ENCODE measurements at regions not wholly inside any gene's neighbourhood (a gene's known extent, or its start where the extent isn't known, plus 50 kb on each side); places are given as distances from the start of the nearest gene placed in this dataset.

- Histone ChIP-seq H3K4me3 (ENCODE audit: low read depth in 1 of 5, low read length in 5 of 5) (no peak overlapping the region), H3K27ac (ENCODE audit: low read depth, low read length) (no peak overlapping the region), H3K36me3 (ENCODE audit: control insufficient read depth in 5 of 5, insufficient read depth in 5 of 5, low read length in 5 of 5) (no peaks in the 10 kb centered on the region), H3K27me3 (ENCODE audit: control insufficient read depth in 5 of 5, insufficient read depth in 4 of 5, low read length in 5 of 5) (no peaks in the 10 kb centered on the region), H3K4me1 (ENCODE audit: control insufficient read depth in 5 of 5, insufficient read depth in 5 of 5, low read length in 5 of 5) (no peaks in the 10 kb centered on the region), H3K9ac (ENCODE audit: low read length in 5 of 5) (no peak overlapping the region), H3K9me3 (ENCODE audit: control insufficient read depth in 5 of 5, low read length in 5 of 5) (no peaks in the 10 kb centered on the region)
These were observed 413.8 kb upstream of the CD180 start for GRCh38 chr5:67610186-67610912.

- Histone ChIP-seq H3K9ac (ENCODE audit: low read length in 5 of 5) (no peak overlapping the region), H3K27ac (ENCODE audit: low read depth, low read length) (no peak overlapping the region), H3K9me3 (ENCODE audit: control insufficient read depth in 5 of 5, low read length in 5 of 5) (peaks cover 0 to 3% (median 0%) of the 10 kb centered on the region in 5 donors), H3K4me3 (ENCODE audit: low read depth in 1 of 5, low read length in 5 of 5) (no peak overlapping the region), H3K36me3 (ENCODE audit: control insufficient read depth in 5 of 5, insufficient read depth in 5 of 5, low read length in 5 of 5) (no peaks in the 10 kb centered on the region), H3K4me1 (ENCODE audit: control insufficient read depth in 5 of 5, insufficient read depth in 5 of 5, low read length in 5 of 5) (no peaks in the 10 kb centered on the region), H3K27me3 (ENCODE audit: control insufficient read depth in 5 of 5, insufficient read depth in 4 of 5, low read length in 5 of 5) (no peaks in the 10 kb centered on the region)
These were observed 411.4 kb upstream of the CD180 start for GRCh38 chr5:67607958-67608357.

- H3K27me3 ChIP-seq (ENCODE audit: control insufficient read depth in 5 of 5, insufficient read depth in 4 of 5, low read length in 5 of 5), result no peaks in the 10 kb centered on the region
- no peak overlapping the region for H3K4me3 ChIP-seq (ENCODE audit: low read depth in 1 of 5, low read length in 5 of 5)
- H3K27ac ChIP-seq (ENCODE audit: low read depth, low read length), result no peak overlapping the region
- H3K36me3 ChIP-seq (ENCODE audit: control insufficient read depth in 5 of 5, insufficient read depth in 5 of 5, low read length in 5 of 5), result no peaks in the 10 kb centered on the region
- H3K9ac ChIP-seq (ENCODE audit: low read length in 5 of 5), result no peak overlapping the region
- H3K9me3 ChIP-seq (ENCODE audit: control insufficient read depth in 5 of 5, low read length in 5 of 5), result peaks cover 0 to 3% (median 0%) of the 10 kb centered on the region in 5 donors
- H3K4me1 ChIP-seq (ENCODE audit: control insufficient read depth in 5 of 5, insufficient read depth in 5 of 5, low read length in 5 of 5), result no peaks in the 10 kb centered on the region
These were observed 410.0 kb upstream of the CD180 start for GRCh38 chr5:67606586-67606947.

GRCh38 chr5:67605730-67606585 lies 409.4 kb upstream of the CD180 start:
- no peaks in the 10 kb centered on the region for H3K27me3 ChIP-seq (ENCODE audit: control insufficient read depth in 5 of 5, insufficient read depth in 4 of 5, low read length in 5 of 5)
- peaks cover 0 to 3% (median 0%) of the 10 kb centered on the region in 5 donors for H3K9me3 ChIP-seq (ENCODE audit: control insufficient read depth in 5 of 5, low read length in 5 of 5)
- no peak overlapping the region for H3K9ac ChIP-seq (ENCODE audit: low read length in 5 of 5)
- no peaks in the 10 kb centered on the region for H3K4me1 ChIP-seq (ENCODE audit: control insufficient read depth in 5 of 5, insufficient read depth in 5 of 5, low read length in 5 of 5)
- no peak overlapping the region for H3K27ac ChIP-seq (ENCODE audit: low read depth, low read length)
- H3K36me3 ChIP-seq (ENCODE audit: control insufficient read depth in 5 of 5, insufficient read depth in 5 of 5, low read length in 5 of 5), result no peaks in the 10 kb centered on the region
- H3K4me3 ChIP-seq (ENCODE audit: low read depth in 1 of 5, low read length in 5 of 5), result no peak overlapping the region

- Histone ChIP-seq H3K9me3 (ENCODE audit: control insufficient read depth in 5 of 5, low read length in 5 of 5) (no peaks in the 10 kb centered on the region), H3K27ac (ENCODE audit: low read depth, low read length) (no peak overlapping the region), H3K36me3 (ENCODE audit: control insufficient read depth in 5 of 5, insufficient read depth in 5 of 5, low read length in 5 of 5) (no peaks in the 10 kb centered on the region), H3K9ac (ENCODE audit: low read length in 5 of 5) (no peak overlapping the region), H3K4me3 (ENCODE audit: low read depth in 1 of 5, low read length in 5 of 5) (no peak overlapping the region), H3K4me1 (ENCODE audit: control insufficient read depth in 5 of 5, insufficient read depth in 5 of 5, low read length in 5 of 5) (peaks cover 0 to 11% (median 8%) of the 10 kb centered on the region in 5 donors), H3K27me3 (ENCODE audit: control insufficient read depth in 5 of 5, insufficient read depth in 4 of 5, low read length in 5 of 5) (no peaks in the 10 kb centered on the region)
These were observed 394.9 kb upstream of the CD180 start for GRCh38 chr5:67591491-67591890.

- H3K4me3 ChIP-seq (ENCODE audit: low read depth in 1 of 5, low read length in 5 of 5), result no peak overlapping the region
- no peaks in the 10 kb centered on the region for H3K27me3 ChIP-seq (ENCODE audit: control insufficient read depth in 5 of 5, insufficient read depth in 4 of 5, low read length in 5 of 5)
- no peaks in the 10 kb centered on the region for H3K36me3 ChIP-seq (ENCODE audit: control insufficient read depth in 5 of 5, insufficient read depth in 5 of 5, low read length in 5 of 5)
- no peak overlapping the region for H3K27ac ChIP-seq (ENCODE audit: low read depth, low read length)
- peaks cover 0 to 11% (median 8%) of the 10 kb centered on the region in 5 donors for H3K4me1 ChIP-seq (ENCODE audit: control insufficient read depth in 5 of 5, insufficient read depth in 5 of 5, low read length in 5 of 5)
- H3K9ac ChIP-seq (ENCODE audit: low read length in 5 of 5), result no peak overlapping the region
- peaks cover 0 to 2% (median 0%) of the 10 kb centered on the region in 5 donors for H3K9me3 ChIP-seq (ENCODE audit: control insufficient read depth in 5 of 5, low read length in 5 of 5)
These were observed 391.8 kb upstream of the CD180 start for GRCh38 chr5:67588389-67588788.

- peaks cover 0 to 2% (median 0%) of the 10 kb centered on the region in 5 donors for H3K9me3 ChIP-seq (ENCODE audit: control insufficient read depth in 5 of 5, low read length in 5 of 5)
- H3K27ac ChIP-seq (ENCODE audit: low read depth, low read length), result no peak overlapping the region
- H3K9ac ChIP-seq (ENCODE audit: low read length in 5 of 5), result no peak overlapping the region
- H3K36me3 ChIP-seq (ENCODE audit: control insufficient read depth in 5 of 5, insufficient read depth in 5 of 5, low read length in 5 of 5), result no peaks in the 10 kb centered on the region
- H3K27me3 ChIP-seq (ENCODE audit: control insufficient read depth in 5 of 5, insufficient read depth in 4 of 5, low read length in 5 of 5), result no peaks in the 10 kb centered on the region
- no peak overlapping the region for H3K4me3 ChIP-seq (ENCODE audit: low read depth in 1 of 5, low read length in 5 of 5)
- no peaks in the 10 kb centered on the region for H3K4me1 ChIP-seq (ENCODE audit: control insufficient read depth in 5 of 5, insufficient read depth in 5 of 5, low read length in 5 of 5)
These were observed 384.6 kb upstream of the CD180 start for GRCh38 chr5:67581203-67581602.

- Histone ChIP-seq H3K27ac (ENCODE audit: low read depth, low read length) (no peak overlapping the region), H3K9ac (ENCODE audit: low read length in 5 of 5) (no peak overlapping the region), H3K9me3 (ENCODE audit: control insufficient read depth in 5 of 5, low read length in 5 of 5) (peaks cover 0 to 9% (median 5%) of the 10 kb centered on the region in 5 donors), H3K4me1 (ENCODE audit: control insufficient read depth in 5 of 5, insufficient read depth in 5 of 5, low read length in 5 of 5) (no peaks in the 10 kb centered on the region), H3K4me3 (ENCODE audit: low read depth in 1 of 5, low read length in 5 of 5) (no peak overlapping the region), H3K36me3 (ENCODE audit: control insufficient read depth in 5 of 5, insufficient read depth in 5 of 5, low read length in 5 of 5) (no peaks in the 10 kb centered on the region), H3K27me3 (ENCODE audit: control insufficient read depth in 5 of 5, insufficient read depth in 4 of 5, low read length in 5 of 5) (no peaks in the 10 kb centered on the region)
These were observed 381.4 kb upstream of the CD180 start for GRCh38 chr5:67578011-67578410.

GRCh38 chr5:67577424-67577823 lies 380.8 kb upstream of the CD180 start:
- Histone ChIP-seq H3K4me1 (ENCODE audit: control insufficient read depth in 5 of 5, insufficient read depth in 5 of 5, low read length in 5 of 5) (no peaks in the 10 kb centered on the region), H3K27me3 (ENCODE audit: control insufficient read depth in 5 of 5, insufficient read depth in 4 of 5, low read length in 5 of 5) (no peaks in the 10 kb centered on the region), H3K9ac (ENCODE audit: low read length in 5 of 5) (no peak overlapping the region), H3K27ac (ENCODE audit: low read depth, low read length) (no peak overlapping the region), H3K9me3 (ENCODE audit: control insufficient read depth in 5 of 5, low read length in 5 of 5) (peaks cover 0 to 11% (median 5%) of the 10 kb centered on the region in 5 donors), H3K36me3 (ENCODE audit: control insufficient read depth in 5 of 5, insufficient read depth in 5 of 5, low read length in 5 of 5) (no peaks in the 10 kb centered on the region), H3K4me3 (ENCODE audit: low read depth in 1 of 5, low read length in 5 of 5) (no peak overlapping the region)

GRCh38 chr5:67576112-67576511 lies 379.5 kb upstream of the CD180 start:
- peaks cover 0 to 11% (median 5%) of the 10 kb centered on the region in 5 donors for H3K9me3 ChIP-seq (ENCODE audit: control insufficient read depth in 5 of 5, low read length in 5 of 5)
- no peaks in the 10 kb centered on the region for H3K27me3 ChIP-seq (ENCODE audit: control insufficient read depth in 5 of 5, insufficient read depth in 4 of 5, low read length in 5 of 5)
- no peak overlapping the region for H3K27ac ChIP-seq (ENCODE audit: low read depth, low read length)
- H3K4me1 ChIP-seq (ENCODE audit: control insufficient read depth in 5 of 5, insufficient read depth in 5 of 5, low read length in 5 of 5), result no peaks in the 10 kb centered on the region
- H3K36me3 ChIP-seq (ENCODE audit: control insufficient read depth in 5 of 5, insufficient read depth in 5 of 5, low read length in 5 of 5), result no peaks in the 10 kb centered on the region
- no peak overlapping the region for H3K4me3 ChIP-seq (ENCODE audit: low read depth in 1 of 5, low read length in 5 of 5)
- no peak overlapping the region for H3K9ac ChIP-seq (ENCODE audit: low read length in 5 of 5)

All from subcutaneous abdominal adipose tissue (tissue), 5 donors.